Stimulated activated CD4-positive, alpha-beta T cell treated with anti-CD3 and anti-CD28 coated beads, Interleukin-1b, Interleukin-23, amount 100 ng/mL, for 24 hours (primary cell): ENCODE measurements at regions not wholly inside any gene's neighbourhood (a gene's known extent, or its start where the extent isn't known, plus 50 kb on each side); places are given as distances from the start of the nearest gene placed in this dataset.

Experiments used
- DNase-seq, 4 experiments: peaks; one replicate each; pipeline ENCODE4 v3.0.0-alpha.2; 2020; ENCODE audit warnings: low read depth in 4 of 4, low spot score in 1 of 4

GRCh38 chr4:24117975-24118374 is 228.1 kb upstream of the PPARGC1A start:
- DNase-seq = no peak

GRCh38 chr4:24116107-24116506 is 226.3 kb upstream of the PPARGC1A start:
- DNase-seq = no peak

DNA sequence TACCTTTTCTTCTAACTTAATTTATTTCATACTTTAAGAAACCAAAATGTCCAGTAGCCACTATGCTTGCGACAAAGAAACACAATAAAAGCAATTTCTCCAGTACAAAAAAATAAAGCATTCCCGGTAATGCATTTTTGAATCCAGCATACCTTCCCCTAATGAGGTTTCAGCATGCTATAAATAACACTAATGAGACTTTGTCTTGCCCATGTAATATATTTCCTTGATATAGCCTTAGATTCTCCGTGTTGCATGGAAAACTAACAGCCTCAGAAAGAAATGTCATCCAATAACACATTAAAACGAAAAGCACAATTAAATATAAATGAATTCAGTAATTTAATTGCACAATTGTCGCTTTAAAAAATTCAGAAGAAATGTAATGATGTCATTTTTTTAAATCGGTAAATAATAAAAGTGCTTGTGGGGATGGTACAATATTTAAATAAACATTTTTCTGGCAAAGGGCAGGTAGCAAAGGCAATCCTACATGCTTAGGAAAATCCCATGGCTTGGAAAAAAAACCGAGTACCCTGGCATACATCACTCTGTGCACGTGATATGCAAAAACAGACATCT is 225.2 kb upstream of the PPARGC1A start:
- no peak for DNase-seq

DNA sequence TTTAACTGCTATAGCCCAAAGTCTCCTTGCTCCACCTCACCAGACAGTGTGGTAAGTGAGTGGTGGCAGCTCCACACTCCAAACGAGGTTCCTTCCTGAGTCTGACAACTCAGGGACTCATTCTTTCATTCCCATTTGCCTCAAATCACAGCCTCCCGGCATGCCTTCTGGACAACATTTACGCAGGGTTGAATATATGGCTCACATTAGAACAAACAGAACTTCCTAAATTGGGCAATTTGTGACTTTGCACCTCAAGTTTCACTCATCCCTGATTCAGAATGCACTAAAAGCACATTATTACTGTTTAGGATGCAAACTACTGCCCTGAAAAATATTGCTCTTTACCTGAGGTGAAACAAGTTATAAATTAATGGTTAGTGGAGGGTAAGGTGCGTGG is 224.6 kb upstream of the PPARGC1A start:
- no peak for DNase-seq

DNA sequence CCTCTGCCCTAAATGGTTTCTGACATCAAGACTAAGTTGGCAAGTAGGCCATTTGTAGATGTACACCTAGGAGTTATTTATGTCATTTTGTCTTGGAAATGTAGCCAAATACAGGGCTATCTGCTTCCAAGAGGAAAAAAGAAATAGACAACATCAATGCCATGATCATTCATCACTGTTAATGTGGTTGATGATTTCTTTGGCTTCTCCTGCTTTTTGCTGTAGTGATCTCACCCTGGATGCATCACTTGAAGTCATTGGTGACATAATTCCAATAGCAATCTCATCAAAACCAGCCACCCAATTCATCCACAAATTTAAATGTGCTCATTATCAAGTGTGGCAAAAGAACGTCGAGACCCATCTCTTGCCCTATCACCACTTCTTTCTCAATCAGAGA is 222.6 kb upstream of the PPARGC1A start:
- DNase-seq = no peak

- no peak for DNase-seq
These were observed 218.7 kb upstream of the PPARGC1A start for GRCh38 chr4:24108567-24108966.

DNA sequence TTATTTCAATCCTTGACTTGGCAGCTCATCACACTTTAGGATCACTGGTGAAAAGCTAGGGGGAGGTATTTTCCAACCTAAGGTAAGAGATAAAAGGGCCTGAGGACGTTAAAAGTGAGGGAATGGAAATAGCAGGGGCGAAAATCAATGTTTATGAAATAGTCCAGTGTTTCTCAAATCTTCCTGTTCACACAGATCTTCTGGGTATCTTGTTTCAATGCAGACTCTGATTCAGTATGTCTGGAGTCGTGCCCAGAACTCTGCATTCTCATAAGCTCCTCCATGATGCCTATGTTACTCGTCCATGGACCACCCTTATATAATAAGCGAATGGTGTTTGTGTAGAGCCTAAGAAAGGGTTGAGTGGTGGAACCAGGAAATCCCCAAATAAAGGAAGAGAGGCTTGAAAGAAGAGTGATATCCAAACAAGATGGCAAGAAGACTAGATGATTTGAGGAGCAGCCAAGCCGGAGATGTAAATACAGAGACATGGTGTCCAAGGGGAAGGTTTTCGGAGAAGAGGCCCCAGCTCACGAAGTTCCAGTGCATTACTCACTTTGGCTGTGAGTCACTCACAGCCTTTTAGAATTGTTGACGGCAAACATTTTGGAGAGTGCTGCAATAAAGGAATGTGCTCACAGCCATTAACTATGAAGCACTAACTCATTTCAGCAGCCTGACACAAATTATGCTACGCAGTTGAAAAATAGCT is 215.6 kb upstream of the PPARGC1A start:
- no peak for DNase-seq

DNA sequence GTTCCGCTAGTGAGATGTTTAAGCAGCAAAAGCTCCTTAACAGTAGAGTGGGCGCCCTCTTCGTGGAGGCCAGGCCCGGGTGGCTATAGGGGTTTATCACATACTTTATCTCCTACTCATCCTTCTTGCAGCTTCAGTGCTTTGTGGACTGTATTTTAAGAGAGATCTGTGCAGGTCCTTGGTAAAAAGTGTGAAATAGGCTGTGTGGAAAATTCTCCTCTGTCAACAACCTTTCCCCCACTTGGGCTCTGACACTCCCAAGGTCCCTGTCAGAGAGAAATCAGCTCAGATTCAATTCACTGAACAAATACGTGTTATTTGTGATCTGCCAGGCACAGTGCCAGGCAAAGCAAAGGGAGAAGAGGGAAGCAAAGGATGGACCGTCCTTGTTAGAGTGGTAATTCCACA is 214.3 kb upstream of the PPARGC1A start:
- DNase-seq = no peak

DNA sequence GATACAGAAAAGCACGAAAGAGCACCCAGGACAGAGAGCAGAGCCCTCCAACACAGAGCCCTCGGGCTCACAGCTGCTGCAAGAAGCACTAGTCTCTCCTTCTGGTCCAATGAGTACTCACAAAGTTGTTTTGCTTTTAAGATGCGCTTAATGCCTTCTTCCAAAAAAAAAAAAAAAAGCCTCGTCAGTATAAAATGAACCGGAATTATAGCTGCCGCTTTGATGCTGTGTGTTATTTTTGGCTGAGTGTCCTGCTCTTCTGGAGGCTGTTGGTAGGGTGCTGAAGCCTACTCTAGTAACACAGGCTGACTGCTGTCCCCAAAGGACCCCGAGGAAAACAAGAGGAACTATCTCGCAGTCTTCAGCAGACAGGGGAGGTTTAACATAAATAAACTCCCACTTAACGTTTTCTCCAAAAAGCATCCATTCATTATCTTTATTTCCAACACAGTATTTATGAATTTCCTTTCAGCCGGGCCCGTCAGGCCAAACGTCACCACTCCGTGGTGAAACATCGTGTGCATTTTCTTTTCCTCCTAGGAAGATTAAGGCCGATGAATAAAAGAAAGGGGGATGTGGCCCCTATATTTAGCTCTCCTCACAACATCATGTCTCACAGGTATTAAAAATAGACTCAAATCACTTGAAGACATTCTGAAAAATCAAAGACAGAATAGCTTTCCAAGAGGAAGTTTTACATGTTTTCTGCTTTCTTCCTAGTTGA is 213.7 kb upstream of the PPARGC1A start:
- no peak for DNase-seq

DNA sequence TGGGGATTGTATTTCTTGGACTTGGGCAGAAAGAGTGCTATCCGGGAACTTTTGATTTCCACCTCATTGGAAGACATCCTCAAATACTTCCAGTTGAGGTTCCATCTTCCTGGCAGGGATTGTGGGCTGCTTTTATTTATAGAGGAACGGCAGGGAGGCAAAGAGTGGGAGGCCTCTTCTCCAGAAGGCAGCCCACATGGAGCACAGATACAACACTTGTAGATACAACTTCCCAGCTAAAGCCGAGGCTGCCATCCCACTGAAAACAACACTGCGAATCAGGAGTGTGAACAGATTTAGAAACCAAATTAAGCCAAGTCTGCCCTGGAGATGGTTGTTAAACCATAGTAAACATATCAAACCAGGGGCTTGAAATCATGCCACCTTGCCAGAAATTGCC is 212.8 kb upstream of the PPARGC1A start:
- no peak for DNase-seq

- no peak for DNase-seq
These were observed 206.8 kb upstream of the PPARGC1A start for GRCh38 chr4:24096603-24097002.

- no peak for DNase-seq
These were observed 204.9 kb upstream of the PPARGC1A start for GRCh38 chr4:24094726-24095125.

- no peak for DNase-seq
These were observed 203.6 kb upstream of the PPARGC1A start for GRCh38 chr4:24093446-24093845.

- no peak for DNase-seq
These were observed 201.9 kb upstream of the PPARGC1A start for GRCh38 chr4:24091639-24092233.

- no peak for DNase-seq
These were observed 200.1 kb upstream of the PPARGC1A start for GRCh38 chr4:24089851-24090534.

- no peak for DNase-seq
These were observed 191.0 kb upstream of the PPARGC1A start for GRCh38 chr4:24080871-24081270.

DNA sequence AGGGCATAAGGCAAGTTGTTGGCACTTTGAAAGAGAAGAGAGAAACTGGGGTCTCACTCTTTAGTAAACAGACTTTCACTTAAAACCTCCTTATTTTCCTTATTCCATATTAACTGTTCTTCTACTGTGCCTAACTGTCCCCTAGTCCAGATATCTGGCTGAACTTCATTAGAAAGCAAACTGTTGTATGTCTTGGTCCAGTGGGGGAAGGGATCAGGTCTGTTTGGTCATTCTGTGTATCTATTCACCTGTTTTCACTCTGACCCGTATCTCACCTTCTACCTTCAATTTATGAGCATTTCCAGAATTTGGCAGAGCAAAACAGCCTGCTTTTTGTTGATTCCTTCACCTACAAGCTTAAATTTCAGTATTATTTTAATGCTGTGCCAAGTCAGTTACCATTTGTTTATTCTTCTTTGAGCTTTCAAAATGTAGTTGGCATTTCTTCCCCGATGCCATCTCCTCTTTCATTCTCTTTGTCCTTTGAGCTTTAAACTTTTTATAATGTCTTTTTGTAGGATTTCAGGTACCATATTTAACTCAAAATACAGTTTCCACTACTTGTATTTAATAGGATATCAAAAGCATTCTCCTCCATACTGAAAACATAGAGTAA is 188.6 kb upstream of the PPARGC1A start:
- DNase-seq = no peak

- DNase-seq = no peak
These were observed 187.0 kb upstream of the PPARGC1A start for GRCh38 chr4:24076811-24077210.

- DNase-seq = no peak
These were observed 184.1 kb upstream of the PPARGC1A start for GRCh38 chr4:24073948-24074347.

DNA sequence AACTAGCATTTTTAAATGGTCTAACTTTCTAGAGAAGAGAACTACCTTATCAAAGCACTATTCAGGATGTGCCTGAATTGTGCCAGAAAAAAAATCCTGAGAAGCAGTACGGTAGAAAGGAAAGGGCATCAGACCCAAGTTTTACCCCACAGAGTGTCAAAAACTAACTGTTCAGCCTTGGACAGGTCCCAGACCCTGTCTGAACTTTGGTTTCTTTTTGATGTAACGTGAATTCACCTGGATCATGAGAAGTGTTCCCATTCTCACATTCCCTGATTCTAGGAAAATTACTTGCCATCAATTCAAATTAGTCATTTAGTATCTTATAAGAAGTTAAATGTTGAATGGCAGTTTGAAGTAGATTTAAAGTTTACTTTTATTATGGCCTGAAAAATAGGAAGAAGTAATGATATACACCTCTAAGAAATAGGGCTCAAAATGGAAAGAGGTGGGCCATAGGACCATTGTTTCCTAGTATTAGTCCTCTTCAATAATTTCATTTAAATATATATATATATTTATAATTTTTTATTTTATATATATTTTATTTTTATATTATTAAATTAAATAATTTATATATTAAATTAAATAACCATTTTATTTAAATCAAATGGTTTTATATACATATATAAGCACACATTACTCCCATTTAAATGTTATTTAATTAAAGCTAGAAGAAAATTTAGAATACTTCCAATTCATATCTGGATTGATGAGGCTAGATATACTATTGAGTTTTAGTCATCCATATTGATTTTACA is 181.9 kb upstream of the PPARGC1A start:
- no peak for DNase-seq
